ENCODE measurements at regions not wholly inside any gene's neighbourhood (a gene's known extent, or its start where the extent isn't known, plus 50 kb on each side); places are given as distances from the start of the nearest gene placed in this dataset.
A peak's percentile ranks its signal among the peaks of the same experiment; 100 is the strongest.

- no peak overlapping the region for H3K27ac Mint-ChIP-seq
- peaks cover 5% of the 10 kb centered on the region for H3K36me3 Mint-ChIP-seq (ENCODE audit: low read depth)
- no peak overlapping the region for H3K4me3 Mint-ChIP-seq
- peak; percentile 82 for DNase-seq
- TF ChIP-seq CTCF (IDR thresholded peaks at IDR 0.05): peak; percentile 91
- peaks cover 15% of the 10 kb centered on the region for H3K27me3 Mint-ChIP-seq (ENCODE audit: low read depth, poor library complexity)
- peaks cover 27% of the 10 kb centered on the region for H3K9me3 Mint-ChIP-seq
- H3K4me1 Mint-ChIP-seq: peaks cover 15% of the 10 kb centered on the region
Measured at GRCh38 chr2:238784671-238785527, 63.0 kb upstream of the TWIST2 start.

DNA sequence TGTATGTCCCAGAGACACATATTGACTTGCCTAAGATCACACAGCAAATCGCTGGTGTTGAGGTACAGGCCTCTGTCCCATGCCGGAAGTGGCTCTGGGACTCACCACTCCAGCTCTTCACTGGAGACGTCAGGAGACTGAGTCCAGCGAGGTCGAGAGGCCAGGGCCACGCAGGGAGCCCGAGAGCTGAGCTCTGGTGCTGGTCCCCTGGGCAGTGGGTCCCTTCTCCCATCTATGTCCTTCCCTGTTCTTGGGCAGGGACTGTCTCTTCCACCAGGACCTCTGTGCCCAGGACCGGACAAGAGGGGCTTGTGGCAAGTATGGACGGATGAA, 62.4 kb upstream of the TWIST2 start:
- no peak overlapping the region for H3K4me3 Mint-ChIP-seq
- H3K27ac Mint-ChIP-seq: no peak overlapping the region
- no peak for TF ChIP-seq CTCF (IDR thresholded peaks at IDR 0.05)
- H3K36me3 Mint-ChIP-seq (ENCODE audit: low read depth): peaks cover 5% of the 10 kb centered on the region
- peaks cover 15% of the 10 kb centered on the region for H3K27me3 Mint-ChIP-seq (ENCODE audit: low read depth, poor library complexity)
- peaks cover 29% of the 10 kb centered on the region for H3K9me3 Mint-ChIP-seq
- no peak for DNase-seq
- peaks cover 20% of the 10 kb centered on the region for H3K4me1 Mint-ChIP-seq

DNA sequence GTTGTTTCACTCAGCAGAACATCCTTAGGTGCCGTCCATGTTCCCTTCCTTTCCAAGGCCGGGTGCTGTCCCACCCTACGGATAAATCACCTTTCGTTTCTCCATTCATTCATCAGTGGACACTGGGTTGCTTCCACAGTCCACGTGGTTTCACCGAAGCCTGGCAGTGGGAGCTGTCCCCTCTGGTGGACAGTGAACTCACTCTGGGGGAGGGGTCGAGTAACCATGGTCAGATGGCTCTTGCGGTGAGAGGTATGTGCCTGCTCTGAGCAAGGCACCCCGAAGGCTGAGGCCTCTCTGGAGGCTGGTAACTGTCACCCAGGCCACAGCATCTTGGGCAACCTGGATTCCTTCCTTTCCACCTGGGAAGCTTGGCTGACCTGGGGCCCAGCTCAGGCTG, 61.5 kb upstream of the TWIST2 start:
- H3K27ac Mint-ChIP-seq: no peak overlapping the region
- H3K36me3 Mint-ChIP-seq (ENCODE audit: low read depth): peaks cover under 1% of the 10 kb centered on the region
- H3K9me3 Mint-ChIP-seq: peaks cover 26% of the 10 kb centered on the region
- no peak overlapping the region for H3K4me3 Mint-ChIP-seq
- TF ChIP-seq CTCF (IDR thresholded peaks at IDR 0.05): no peak
- peaks cover 26% of the 10 kb centered on the region for H3K4me1 Mint-ChIP-seq
- H3K27me3 Mint-ChIP-seq (ENCODE audit: low read depth, poor library complexity): peaks cover 14% of the 10 kb centered on the region
- DNase-seq: no peak

DNA sequence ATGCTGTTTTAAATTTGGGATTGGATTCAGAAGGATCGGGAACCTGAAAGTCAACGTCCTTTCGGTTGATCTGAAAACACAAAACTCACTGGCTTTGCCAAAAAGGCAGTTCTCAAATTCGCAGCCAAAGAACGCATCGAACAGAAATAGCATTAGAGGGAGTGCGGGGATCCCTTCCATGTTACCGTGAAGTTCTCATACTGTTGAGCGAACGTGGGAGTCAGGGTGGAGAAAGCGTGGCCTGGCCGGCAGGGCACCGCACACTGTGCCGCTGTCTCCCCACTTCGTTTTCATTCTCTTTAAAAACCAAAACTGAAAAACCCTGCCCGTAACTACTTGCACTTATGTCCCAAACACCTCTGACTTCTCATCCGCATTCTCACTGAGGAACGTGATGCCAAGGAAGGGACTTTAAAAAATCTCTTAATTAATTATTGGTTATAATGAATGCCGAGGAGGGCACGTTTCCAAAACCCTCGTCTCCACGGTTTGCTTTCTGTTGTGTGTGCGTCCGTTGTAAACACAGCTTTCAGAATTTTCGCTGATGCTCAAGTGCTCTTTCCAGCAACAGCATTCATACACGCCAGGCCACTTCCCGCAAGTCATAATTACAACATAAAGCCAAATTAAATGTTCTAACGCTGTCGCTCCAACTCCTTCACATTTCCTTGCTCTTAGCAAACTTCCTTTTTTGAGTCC, 60.9 kb upstream of the TWIST2 start:
- no peak overlapping the region for H3K4me3 Mint-ChIP-seq
- peaks cover 26% of the 10 kb centered on the region for H3K4me1 Mint-ChIP-seq
- DNase-seq: no peak
- H3K27me3 Mint-ChIP-seq (ENCODE audit: low read depth, poor library complexity): peaks cover 10% of the 10 kb centered on the region
- no peak for TF ChIP-seq CTCF (IDR thresholded peaks at IDR 0.05)
- H3K36me3 Mint-ChIP-seq (ENCODE audit: low read depth): no peaks in the 10 kb centered on the region
- peak overlapping the region; percentile 3 for H3K27ac Mint-ChIP-seq
- H3K9me3 Mint-ChIP-seq: peaks cover 23% of the 10 kb centered on the region

DNA sequence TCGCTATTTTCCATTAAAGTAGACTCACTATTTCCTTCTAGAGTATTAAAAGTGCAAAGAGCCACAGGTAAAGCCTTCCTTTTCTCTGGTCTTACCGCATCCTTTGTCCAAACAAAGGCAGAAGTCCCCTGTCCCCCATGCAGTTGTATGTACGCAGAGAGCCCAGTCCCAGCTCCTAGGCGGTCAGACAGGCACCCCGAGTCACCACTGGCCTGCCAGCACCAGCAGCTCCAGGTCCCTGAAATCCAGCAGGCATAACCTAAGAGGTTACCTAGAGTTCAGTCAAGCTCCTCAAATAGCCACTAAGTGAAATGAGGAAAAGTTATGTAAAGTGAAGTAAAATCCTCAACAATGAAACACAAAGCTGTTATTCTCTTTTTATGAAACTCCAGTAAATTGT, 60.4 kb upstream of the TWIST2 start:
- peaks cover 26% of the 10 kb centered on the region for H3K4me1 Mint-ChIP-seq
- H3K36me3 Mint-ChIP-seq (ENCODE audit: low read depth): no peaks in the 10 kb centered on the region
- no peak for TF ChIP-seq CTCF (IDR thresholded peaks at IDR 0.05)
- H3K9me3 Mint-ChIP-seq: peaks cover 17% of the 10 kb centered on the region
- peaks cover 9% of the 10 kb centered on the region for H3K27me3 Mint-ChIP-seq (ENCODE audit: low read depth, poor library complexity)
- no peak overlapping the region for H3K4me3 Mint-ChIP-seq
- peak overlapping the region; percentile 3 for H3K27ac Mint-ChIP-seq
- no peak for DNase-seq
